Mesenchymal stem cell (in vitro differentiated cells and primary cell): ENCODE measurements at regions not wholly inside any gene's neighbourhood (a gene's known extent, or its start where the extent isn't known, plus 50 kb on each side); places are given as distances from the start of the nearest gene placed in this dataset.

Experiments used
- DNase-seq: peaks from one replicate; pipeline ENCODE4 v3.0.0-alpha.2; 2013
- H2AFZ ChIP-seq: one replicate; pipeline ENCODE4 v1.6.1; 2013; ENCODE audit warnings: low read depth, mild to moderate bottlenecking, control low read depth, inconsistent platforms, low read length, moderate library complexity
- H2AK5ac ChIP-seq: 2 replicates; pipeline ENCODE4 v1.6.1; 2013; ENCODE audit warnings: low read length, moderate library complexity, mild to moderate bottlenecking, inconsistent platforms; ENCODE audit not compliant: severe bottlenecking
- H2BK120ac ChIP-seq: one replicate; pipeline ENCODE4 v1.6.1; 2013; ENCODE audit warnings: low read depth, mild to moderate bottlenecking, inconsistent platforms, low read length, moderate library complexity
- H2BK12ac ChIP-seq, 2 experiments: one replicate each; pipeline ENCODE4 v1.6.1; 2013; ENCODE audit warnings: inconsistent platforms in 2 of 2, low read length in 2 of 2, mild to moderate bottlenecking in 2 of 2, moderate library complexity in 2 of 2, control low read depth in 1 of 2
- H2BK15ac ChIP-seq: one replicate; pipeline ENCODE4 v1.6.1; 2013; ENCODE audit warnings: mild to moderate bottlenecking, low read depth, inconsistent platforms; ENCODE audit not compliant: poor library complexity, severe bottlenecking
- H2BK5ac ChIP-seq: 2 replicates; pipeline ENCODE4 v1.6.1; 2013; ENCODE audit warnings: low read depth, mild to moderate bottlenecking, low read length, control low read depth, inconsistent platforms; ENCODE audit not compliant: poor library complexity, severe bottlenecking
- H3K14ac ChIP-seq, 2 experiments: one replicate each; pipeline ENCODE4 v1.6.1; 2013; ENCODE audit warnings: inconsistent platforms in 2 of 2, low read length in 2 of 2, control low read depth in 1 of 2, mild to moderate bottlenecking in 1 of 2, moderate library complexity in 1 of 2
- H3K18ac ChIP-seq, 2 experiments: one replicate each; pipeline ENCODE4 v1.6.1; 2013; ENCODE audit warnings: inconsistent platforms in 2 of 2, low read length in 2 of 2, control low read depth in 1 of 2, low read depth in 1 of 2, mild to moderate bottlenecking in 1 of 2
- H3K23ac ChIP-seq, 2 experiments: one replicate each; pipeline ENCODE4 v1.6.1; 2013; ENCODE audit warnings: inconsistent platforms in 2 of 2, low read length in 2 of 2, mild to moderate bottlenecking in 2 of 2, moderate library complexity in 2 of 2, control low read depth in 1 of 2
- H3K27ac ChIP-seq: 2 replicates; pipeline ENCODE4 v1.5.1; 2013; ENCODE audit warnings: mild to moderate bottlenecking, moderate library complexity, low read length, control low read depth, inconsistent platforms; ENCODE audit not compliant: poor library complexity, severe bottlenecking
- H3K27me3 ChIP-seq, 2 experiments: 2 replicates each; pipeline versions ENCODE4 v1.6.1 to v1.7.0; 2013; ENCODE audit warnings: low read length in 2 of 2, mild to moderate bottlenecking in 2 of 2, moderate library complexity in 2 of 2, control low read depth in 1 of 2, inconsistent platforms in 1 of 2; ENCODE audit not compliant: control insufficient read depth in 1 of 2, insufficient read depth in 1 of 2
- H3K36me3 ChIP-seq, 2 experiments: 2 replicates each; pipeline versions ENCODE4 v1.6.1 to v1.7.0; 2013; ENCODE audit warnings: low read length in 2 of 2, control low read depth in 1 of 2, inconsistent platforms in 1 of 2, low read depth in 1 of 2, mild to moderate bottlenecking in 1 of 2; ENCODE audit not compliant: insufficient read depth in 2 of 2, control insufficient read depth in 1 of 2
- H3K4ac ChIP-seq, 2 experiments: one replicate each; pipeline ENCODE4 v1.6.1; 2013; ENCODE audit warnings: inconsistent platforms in 2 of 2, low read length in 2 of 2, mild to moderate bottlenecking in 2 of 2, moderate library complexity in 2 of 2, control low read depth in 1 of 2, low read depth in 1 of 2
- H3K4me1 ChIP-seq: 2 replicates; pipeline ENCODE4 v1.6.1; 2013; ENCODE audit warnings: low read depth, low read length, control low read depth; ENCODE audit not compliant: control insufficient read depth, insufficient read depth
- H3K4me2 ChIP-seq: 2 replicates; pipeline ENCODE4 v1.6.1; 2013; ENCODE audit warnings: low read length, mild to moderate bottlenecking, inconsistent platforms; ENCODE audit not compliant: poor library complexity, severe bottlenecking
- H3K4me3 ChIP-seq, 2 experiments: 2 replicates each; pipeline versions ENCODE4 v1.5.1 to v1.7.0; 2013; ENCODE audit warnings: low read length in 2 of 2, mild to moderate bottlenecking in 2 of 2, control low read depth in 1 of 2, low read depth in 1 of 2; ENCODE audit not compliant: insufficient read depth in 1 of 2
- H3K79me1 ChIP-seq: replicated peaks from 2 replicates; pipeline ENCODE4 v1.6.1; 2013; ENCODE audit warnings: mild to moderate bottlenecking, control low read depth, low read length, inconsistent platforms; ENCODE audit not compliant: poor library complexity, severe bottlenecking
- H3K9ac ChIP-seq: 2 replicates; pipeline ENCODE4 v1.7.0; 2013; ENCODE audit warnings: mild to moderate bottlenecking, low read length, moderate library complexity
- H3K9me3 ChIP-seq: 2 replicates; pipeline ENCODE4 v1.7.0; 2013; ENCODE audit warnings: mild to moderate bottlenecking, low read length; ENCODE audit not compliant: control insufficient read depth
- H4K8ac ChIP-seq: one replicate; pipeline ENCODE4 v1.6.1; 2013; ENCODE audit warnings: inconsistent platforms, mild to moderate bottlenecking, low read length, moderate library complexity
- H4K91ac ChIP-seq: one replicate; pipeline ENCODE4 v1.6.1; 2013; ENCODE audit warnings: mild to moderate bottlenecking, low read length, inconsistent platforms
- WGBS: methylation state at CpG from one replicate; pipeline ENCODE4 v1.1.7; 2013; ENCODE audit warnings: mixed read lengths; 5-methylcytosine and 5-hydroxymethylcytosine counted together

- no peak for DNase-seq
- 47% methylated on average over 3 of the region's 3 CpGs for WGBS
These were observed 125.3 kb downstream of the SLC24A2 start for GRCh38 chr9:19663570-19663969.

GRCh38 chr9:19662213-19662612, 126.6 kb downstream of the SLC24A2 start:
- H2AK5ac ChIP-seq, result no peak overlapping the region
- H3K23ac ChIP-seq, result no peak overlapping the region
- H3K4me3 ChIP-seq, result no peak overlapping the region
- no peak overlapping the region for H3K14ac ChIP-seq
- H2BK5ac ChIP-seq, result no peak overlapping the region
- no peak overlapping the region for H3K4me2 ChIP-seq
- no peaks in the 10 kb centered on the region for H3K4me1 ChIP-seq
- H3K9ac ChIP-seq, result no peak overlapping the region
- peaks cover 0 to 54% of the 10 kb centered on the region in 2 experiments for H3K27me3 ChIP-seq
- no peaks in the 10 kb centered on the region for H3K9me3 ChIP-seq
- H3K18ac ChIP-seq, result no peak overlapping the region
- H2BK120ac ChIP-seq, result no peak overlapping the region
- no peak overlapping the region for H3K27ac ChIP-seq
- H2BK15ac ChIP-seq, result no peak overlapping the region
- no peak overlapping the region for H4K91ac ChIP-seq
- H2BK12ac ChIP-seq, result no peak overlapping the region
- no peak overlapping the region for H4K8ac ChIP-seq
- no peak overlapping the region for H2AFZ ChIP-seq
- no peaks in the 10 kb centered on the region for H3K79me1 ChIP-seq
- H3K4ac ChIP-seq, result no peak overlapping the region
- WGBS, result 91% methylated on average over 6 of the region's 6 CpGs
- H3K36me3 ChIP-seq, result no peaks in the 10 kb centered on the region
- no peak for DNase-seq

More at GRCh38 chr9:19663570-19663969, 125.3 kb downstream of the SLC24A2 start:
- no peak overlapping the region for H4K91ac ChIP-seq
- no peak overlapping the region for H3K14ac ChIP-seq
- H2AK5ac ChIP-seq, result no peak overlapping the region
- no peaks in the 10 kb centered on the region for H3K36me3 ChIP-seq
- H2BK5ac ChIP-seq, result no peak overlapping the region
- H3K27ac ChIP-seq, result no peak overlapping the region
- no peak overlapping the region for H3K9ac ChIP-seq
- no peak overlapping the region for H3K4me3 ChIP-seq
- H3K23ac ChIP-seq, result no peak overlapping the region
- H3K4me1 ChIP-seq, result no peaks in the 10 kb centered on the region
- no peak overlapping the region for H3K4me2 ChIP-seq
- H2AFZ ChIP-seq, result no peak overlapping the region
- H4K8ac ChIP-seq, result no peak overlapping the region
- peaks cover 0 to 50% of the 10 kb centered on the region in 2 experiments for H3K27me3 ChIP-seq
- no peak overlapping the region for H2BK120ac ChIP-seq
- H3K18ac ChIP-seq, result no peak overlapping the region
- H2BK12ac ChIP-seq, result no peak overlapping the region
- H3K79me1 ChIP-seq, result no peaks in the 10 kb centered on the region
- no peak overlapping the region for H2BK15ac ChIP-seq
- H3K4ac ChIP-seq, result no peak overlapping the region
- no peaks in the 10 kb centered on the region for H3K9me3 ChIP-seq

- Histone ChIP-seq H2BK12ac (no peak overlapping the region), H3K18ac (no peak overlapping the region), H3K9ac (no peak overlapping the region), H2AFZ (no peak overlapping the region), H2BK5ac (no peak overlapping the region), H3K9me3 (no peaks in the 10 kb centered on the region), H3K79me1 (no peaks in the 10 kb centered on the region), H3K27ac (no peak overlapping the region), H2BK120ac (no peak overlapping the region), H3K36me3 (no peaks in the 10 kb centered on the region), H3K4me3 (no peak overlapping the region), H2BK15ac (no peak overlapping the region), H4K91ac (no peak overlapping the region), H3K4me2 (no peak overlapping the region), H2AK5ac (no peak overlapping the region), H3K27me3 (peaks cover 0 to 56% of the 10 kb centered on the region in 2 experiments), H3K4ac (no peak overlapping the region), H3K4me1 (no peaks in the 10 kb centered on the region), H3K23ac (no peak overlapping the region), H3K14ac (no peak overlapping the region), H4K8ac (no peak overlapping the region)
- WGBS, result 70% methylated on average over 4 of the region's 6 CpGs
- DNase-seq, result no peak
These were observed 128.8 kb downstream of the SLC24A2 start for GRCh38 chr9:19660019-19660418.

GRCh38 chr9:19656704-19657103, 132.1 kb downstream of the SLC24A2 start:
- Histone ChIP-seq H4K91ac (no peak overlapping the region), H3K23ac (no peak overlapping the region), H3K4me1 (no peaks in the 10 kb centered on the region), H3K4me2 (no peak overlapping the region), H2AK5ac (no peak overlapping the region), H3K36me3 (no peaks in the 10 kb centered on the region), H3K14ac (no peak overlapping the region), H4K8ac (no peak overlapping the region), H3K4me3 (no peak overlapping the region), H3K9me3 (no peaks in the 10 kb centered on the region), H2BK120ac (no peak overlapping the region), H3K27me3 (peaks cover 0 to 46% of the 10 kb centered on the region in 2 experiments), H3K9ac (no peak overlapping the region), H3K79me1 (no peaks in the 10 kb centered on the region), H3K18ac (no peak overlapping the region), H3K27ac (no peak overlapping the region), H2BK12ac (no peak overlapping the region), H2BK15ac (no peak overlapping the region), H2BK5ac (no peak overlapping the region), H2AFZ (no peak overlapping the region), H3K4ac (no peak overlapping the region)
- 71% methylated on average over 4 of the region's 4 CpGs for WGBS
- DNase-seq, result no peak
